B cell (primary cell): ENCODE measurements at regions not wholly inside any gene's neighbourhood (a gene's known extent, or its start where the extent isn't known, plus 50 kb on each side); places are given as distances from the start of the nearest gene placed in this dataset.

ENCODE experiments used
- ATAC-seq: fragments of 200-7000 bp; cut with Tn5 transposase; one replicate; pipeline ENCODE4 v1.10.0; 2021; ENCODE audit warnings: low read depth, mild to moderate bottlenecking, moderate number of reproducible peaks, moderate library complexity
- CTCF ChIA-PET: fragments of 350-600 bp; sonication (Branson Sonifier 250); formaldehyde crosslinking; loops from one replicate; lab custom pipeline; 2021; ENCODE audit warnings: antibody characterized with exemption, inconsistent platforms; lab: Charles Lee
- POLR2A ChIA-PET: fragments of 350-600 bp; sonication (Branson Sonifier 250); formaldehyde crosslinking; loops from one replicate; lab custom pipeline; 2021; ENCODE audit warnings: antibody characterized with exemption; lab: Charles Lee
- DNase-seq: peaks from one replicate; pipeline ENCODE4 v3.0.0; 2013
- H2AFZ ChIP-seq: 2 replicates; pipeline ENCODE4 v1.6.1; 2012; ENCODE audit warnings: mild to moderate bottlenecking, low read depth, low read length; ENCODE audit not compliant: insufficient read depth, poor library complexity, severe bottlenecking
- H3K27ac ChIP-seq, 2 donors: 1 replicate in 1 of 2; 2 replicates in 1 of 2; pipeline ENCODE4 v1.5.1; 2012 to 2013; ENCODE audit warnings: low read length in 2 of 2, mild to moderate bottlenecking in 2 of 2, moderate library complexity in 1 of 2
- H3K27me3 ChIP-seq, 4 experiments: fragments of 200-600 bp in 1 of 4; sonication (generic) in 1 of 4; replicated peaks in 1 of 4; 1 replicate in 2 of 4; 2 replicates in 2 of 4; pipeline versions ENCODE4 v1.6.1 to v1.7.0; 2013 to 2016; ENCODE audit warnings: low read length in 3 of 4, mild to moderate bottlenecking in 2 of 4, mixed read lengths in 1 of 4, moderate library complexity in 1 of 4; ENCODE audit not compliant: insufficient read depth in 4 of 4, control insufficient read depth in 3 of 4; ENCODE audit errors: control extremely low read depth in 1 of 4
- H3K36me3 ChIP-seq, 2 experiments: replicated peaks in 1 of 2; 1 replicate in 1 of 2; 2 replicates in 1 of 2; pipeline versions ENCODE4 v1.6.1 to v1.7.1; 2013; ENCODE audit warnings: low read length in 1 of 2; ENCODE audit not compliant: insufficient read depth in 2 of 2, control insufficient read depth in 1 of 2; ENCODE audit errors: control extremely low read depth in 1 of 2, extremely low read depth in 1 of 2
- H3K4me1 ChIP-seq, 2 donors: fragments of 200-600 bp in 1 of 2; sonication (generic) in 1 of 2; 1 replicate in 1 of 2; 2 replicates in 1 of 2; pipeline versions ENCODE4 v1.5.1 to v1.6.1; 2013 to 2017; ENCODE audit warnings: low read length in 2 of 2; ENCODE audit not compliant: control insufficient read depth in 2 of 2, insufficient read depth in 2 of 2
- H3K4me2 ChIP-seq: replicated peaks from 2 replicates; pipeline ENCODE3; 2012; ENCODE audit warnings: mild to moderate bottlenecking, low read depth, low read length; ENCODE audit not compliant: poor library complexity, severe bottlenecking
- H3K4me3 ChIP-seq, 5 experiments: fragments of 200-600 bp in 1 of 5; sonication (generic) in 1 of 5; 1 replicate in 3 of 5; 2 replicates in 2 of 5; pipeline versions ENCODE4 v1.5.1 to v1.7.0; 2011 to 2016; ENCODE audit warnings: low read length in 4 of 5, mild to moderate bottlenecking in 4 of 5, low read depth in 2 of 5, control low read depth in 1 of 5, moderate library complexity in 1 of 5; ENCODE audit not compliant: insufficient read depth in 1 of 5; ENCODE audit errors: control extremely low read depth in 1 of 5, extremely low read depth in 1 of 5
- H3K79me2 ChIP-seq: fragments of 200-600 bp; sonication (generic); one replicate; pipeline ENCODE4 v1.6.0; 2016; ENCODE audit warnings: low read length; ENCODE audit not compliant: control insufficient read depth, insufficient read depth
- H3K9ac ChIP-seq: fragments of 200-600 bp; sonication (generic); 2 replicates; pipeline ENCODE4 v1.6.1; 2017; ENCODE audit warnings: mild to moderate bottlenecking, low read length, moderate library complexity
- H3K9me3 ChIP-seq, 3 donors: one replicate each; pipeline versions ENCODE4 v1.6.1 to v1.7.1; 2013; ENCODE audit warnings: low read length in 2 of 3; ENCODE audit not compliant: control insufficient read depth in 2 of 3, insufficient read depth in 1 of 3; ENCODE audit errors: control extremely low read depth in 1 of 3
- H4K20me1 ChIP-seq: 2 replicates; pipeline ENCODE4 v1.6.0; 2012; ENCODE audit warnings: mild to moderate bottlenecking, low read length; ENCODE audit not compliant: insufficient read depth, control insufficient read depth, poor library complexity, severe bottlenecking
- H3K27ac Mint-ChIP-seq: one replicate; pipeline ENCODE4 v1.8.0; 2021; ENCODE audit warnings: mixed read lengths
- H3K27me3 Mint-ChIP-seq: one replicate; pipeline ENCODE4 v1.8.0; 2021; ENCODE audit warnings: mixed read lengths
- H3K4me1 Mint-ChIP-seq: one replicate; pipeline ENCODE4 v1.8.0; 2021; ENCODE audit warnings: mixed read lengths
- H3K4me3 Mint-ChIP-seq: one replicate; pipeline ENCODE4 v1.8.0; 2021; ENCODE audit warnings: mixed read lengths
- H3K9me3 Mint-ChIP-seq: one replicate; pipeline ENCODE4 v1.8.0; 2022; ENCODE audit warnings: mixed read lengths; ENCODE audit not compliant: insufficient read depth
- CTCF ChIP-seq: fragments of 200-600 bp; IDR thresholded peaks from one replicate; pipeline ENCODE4 v1.8.0; 2022; ENCODE audit warnings: antibody characterized with exemption, mild to moderate bottlenecking
- EZH2 ChIP-seq: IDR thresholded peaks from 2 replicates; pipeline ENCODE4 v1.6.1; 2012; ENCODE audit warnings: borderline replicate concordance, low read depth, mild to moderate bottlenecking, moderate library complexity, low read length; ENCODE audit not compliant: insufficient read depth, poor library complexity, severe bottlenecking
- WGBS: methylation state at CpG from one replicate; pipeline ENCODE4 v1.1.5; 2013; ENCODE audit warnings: missing lambda C conversion rate; ENCODE audit not compliant: insufficient coverage; 5-methylcytosine and 5-hydroxymethylcytosine counted together
- intact Hi-C: fragments of 100-400 bp; cut with micrococcal nuclease; formaldehyde crosslinking; loops from one replicate; pipeline ENCODE4 v1.10.0; 2022

DNA sequence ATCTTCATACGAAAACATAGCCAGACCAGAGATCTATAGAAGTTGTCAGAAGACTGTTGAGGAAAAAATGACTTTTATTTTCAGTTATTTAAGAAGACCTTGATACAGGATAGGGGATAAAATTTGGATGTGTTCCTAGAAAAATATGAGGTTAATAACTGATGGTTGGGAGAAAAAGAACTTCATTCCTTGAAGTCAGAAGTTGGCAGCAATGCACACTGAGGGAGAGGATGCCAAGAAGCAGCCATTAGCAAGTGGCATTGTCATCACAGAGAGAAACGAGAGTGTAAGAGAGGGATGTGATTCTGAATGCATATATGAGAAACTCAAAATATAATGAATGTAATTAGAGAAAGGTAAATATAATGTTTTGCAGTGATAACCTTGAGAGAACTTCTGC, 382.1 kb upstream of the EPHA5 start:
- no peaks in the 10 kb centered on the region for H3K36me3 ChIP-seq
- no peak overlapping the region for H3K4me3 Mint-ChIP-seq
- no peaks in the 10 kb centered on the region for H3K27me3 ChIP-seq
- TF ChIP-seq EZH2 = no peak
- TF ChIP-seq CTCF = no peak
- H3K4me1 ChIP-seq = no peaks in the 10 kb centered on the region
- no peak overlapping the region for H3K27ac ChIP-seq
- ATAC-seq (no peak), DNase-seq (no peak)
- no peaks in the 10 kb centered on the region for H4K20me1 ChIP-seq
- no peak overlapping the region for H3K4me3 ChIP-seq
- no peak overlapping the region for H2AFZ ChIP-seq
- POLR2A ChIA-PET = no interaction called here
- H3K27me3 Mint-ChIP-seq = no peaks in the 10 kb centered on the region
- no peaks in the 10 kb centered on the region for H3K9me3 ChIP-seq
- peaks cover 2% of the 10 kb centered on the region for H3K9me3 Mint-ChIP-seq
- intact Hi-C loops = no loop called here
- WGBS = 71% methylated on average over 1 of the region's 2 CpGs
- H3K4me1 Mint-ChIP-seq = no peaks in the 10 kb centered on the region
- no peak overlapping the region for H3K9ac ChIP-seq
- H3K27ac Mint-ChIP-seq = no peak overlapping the region
- CTCF ChIA-PET = no interaction called here
- H3K4me2 ChIP-seq = no peak overlapping the region
- no peaks in the 10 kb centered on the region for H3K79me2 ChIP-seq

- Mint-ChIP-seq H3K9me3 (peaks cover 2% of the 10 kb centered on the region), H3K27ac (no peak overlapping the region), H3K27me3 (no peaks in the 10 kb centered on the region), H3K4me3 (no peak overlapping the region), H3K4me1 (no peaks in the 10 kb centered on the region)
- H4K20me1 ChIP-seq = no peaks in the 10 kb centered on the region
- H3K4me3 ChIP-seq = no peak overlapping the region
- intact Hi-C loops = no loop called here
- DNase-seq (no peak), ATAC-seq (no peak)
- H3K9ac ChIP-seq = no peak overlapping the region
- H3K4me1 ChIP-seq = no peaks in the 10 kb centered on the region
- H3K27ac ChIP-seq = no peak overlapping the region
- ChIA-PET POLR2A (no interaction called here), CTCF (no interaction called here)
- H3K36me3 ChIP-seq = no peaks in the 10 kb centered on the region
- H3K4me2 ChIP-seq = no peak overlapping the region
- peaks cover 0 to 1% (median 0%) of the 10 kb centered on the region in 3 donors for H3K9me3 ChIP-seq
- 67% methylated on average over 1 of the region's 2 CpGs for WGBS
- H3K27me3 ChIP-seq = no peaks in the 10 kb centered on the region
- H3K79me2 ChIP-seq = no peaks in the 10 kb centered on the region
- TF ChIP-seq CTCF (no peak), EZH2 (no peak)
- H2AFZ ChIP-seq = no peak overlapping the region
These were observed 378.6 kb upstream of the EPHA5 start for GRCh38 chr4:66048861-66049260.
